MCF 10A (cell line): ENCODE measurements at regions not wholly inside any gene's neighbourhood (a gene's known extent, or its start where the extent isn't known, plus 50 kb on each side); places are given as distances from the start of the nearest gene placed in this dataset.

Experiments
- BruUV-seq: library from RNA; stranded (reverse); fragments of 400-500 nt; replicated peaks from 2 replicates; lab custom pipeline; 2021; lab: Mats Ljungman, UMichigan
- CTCF ChIA-PET: fragments of 300-600 bp; sonication (Branson Sonifier 250); formaldehyde crosslinking; extraction: SDS; loops from one replicate; lab custom pipeline; 2021; ENCODE audit warnings: antibody characterized with exemption, inconsistent platforms; lab: Yijun Ruan, JAX
- POLR2A ChIA-PET: fragments of 300-600, 350-650 bp; sonication (Branson Sonifier 250); formaldehyde crosslinking; extraction: SDS; loops from one replicate; lab custom pipeline; 2020; ENCODE audit warnings: antibody characterized with exemption, inconsistent platforms; lab: Yijun Ruan, JAX
- DNase-seq: peaks from one replicate; pipeline ENCODE4 v3.0.0-alpha.2; 2018; ENCODE audit not compliant: unreplicated experiment
- H3K27ac Mint-ChIP-seq: one replicate; pipeline ENCODE4 v1.8.0; 2022; ENCODE audit warnings: mild to moderate bottlenecking, low read depth, mixed read lengths; ENCODE audit not compliant: unreplicated experiment
- H3K27me3 Mint-ChIP-seq: one replicate; pipeline ENCODE4 v1.8.0; 2022; ENCODE audit warnings: mixed read lengths; ENCODE audit not compliant: insufficient read depth, unreplicated experiment
- H3K36me3 Mint-ChIP-seq: one replicate; pipeline ENCODE4 v1.8.0; 2022; ENCODE audit warnings: mild to moderate bottlenecking, moderate library complexity, mixed read lengths; ENCODE audit not compliant: insufficient read depth, unreplicated experiment
- H3K4me1 Mint-ChIP-seq: one replicate; pipeline ENCODE4 v1.8.0; 2022; ENCODE audit warnings: mixed read lengths; ENCODE audit not compliant: insufficient read depth, unreplicated experiment
- H3K4me3 Mint-ChIP-seq: one replicate; pipeline ENCODE4 v1.8.0; 2022; ENCODE audit warnings: mild to moderate bottlenecking, moderate library complexity, mixed read lengths; ENCODE audit not compliant: unreplicated experiment
- H3K9me3 Mint-ChIP-seq: one replicate; pipeline ENCODE4 v1.8.0; 2022; ENCODE audit warnings: mixed read lengths; ENCODE audit not compliant: unreplicated experiment
- intact Hi-C: fragments of 100-400 bp; cut with micrococcal nuclease; formaldehyde crosslinking; loops from 2 replicates; pipeline ENCODE4 v1.14.1; 2022
- TF ChIP-seq, protein P1 (sequence below): fragments of 200-600 bp; IDR thresholded peaks from one replicate; pipeline ENCODE4 v1.8.0; 2022; ENCODE audit warnings: antibody characterized with exemption, mild to moderate bottlenecking; ENCODE audit not compliant: unreplicated experiment

DNA sequence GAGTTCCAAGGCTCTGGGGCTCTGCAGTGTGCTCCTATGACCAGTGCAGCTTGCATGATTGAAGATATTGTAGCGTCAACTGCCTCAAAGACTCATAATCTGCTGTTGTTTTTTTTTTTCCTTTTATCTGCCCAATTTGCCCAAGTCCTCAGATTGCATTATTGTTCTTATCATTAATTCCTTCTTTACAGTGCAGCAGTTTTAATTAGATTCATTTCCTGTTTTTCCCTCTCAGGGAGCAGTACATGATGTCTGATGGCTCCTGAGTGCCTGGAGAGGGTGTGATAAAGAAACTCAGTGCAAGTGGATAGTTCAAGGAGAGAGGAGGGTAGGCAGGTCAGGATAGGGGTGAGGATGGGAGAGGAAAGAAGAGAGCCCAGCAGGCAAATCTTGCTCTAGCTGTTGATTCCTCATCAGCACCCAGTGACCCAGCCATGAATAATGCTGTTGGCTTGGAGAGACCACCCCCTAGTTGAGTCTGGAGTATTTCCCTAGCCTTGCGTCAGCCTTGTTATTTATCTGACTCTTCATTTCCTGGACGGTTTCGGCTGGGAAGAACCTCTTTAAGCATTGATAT, 219.6 kb upstream of the SESN3 start:
- Mint-ChIP-seq H3K4me1 (peaks cover 14% of the 10 kb centered on the region), H3K36me3 (no peaks in the 10 kb centered on the region), H3K27ac (no peak overlapping the region), H3K27me3 (no peaks in the 10 kb centered on the region), H3K4me3 (no peak overlapping the region), H3K9me3 (no peaks in the 10 kb centered on the region)
- TF ChIP-seq, protein P1, sequence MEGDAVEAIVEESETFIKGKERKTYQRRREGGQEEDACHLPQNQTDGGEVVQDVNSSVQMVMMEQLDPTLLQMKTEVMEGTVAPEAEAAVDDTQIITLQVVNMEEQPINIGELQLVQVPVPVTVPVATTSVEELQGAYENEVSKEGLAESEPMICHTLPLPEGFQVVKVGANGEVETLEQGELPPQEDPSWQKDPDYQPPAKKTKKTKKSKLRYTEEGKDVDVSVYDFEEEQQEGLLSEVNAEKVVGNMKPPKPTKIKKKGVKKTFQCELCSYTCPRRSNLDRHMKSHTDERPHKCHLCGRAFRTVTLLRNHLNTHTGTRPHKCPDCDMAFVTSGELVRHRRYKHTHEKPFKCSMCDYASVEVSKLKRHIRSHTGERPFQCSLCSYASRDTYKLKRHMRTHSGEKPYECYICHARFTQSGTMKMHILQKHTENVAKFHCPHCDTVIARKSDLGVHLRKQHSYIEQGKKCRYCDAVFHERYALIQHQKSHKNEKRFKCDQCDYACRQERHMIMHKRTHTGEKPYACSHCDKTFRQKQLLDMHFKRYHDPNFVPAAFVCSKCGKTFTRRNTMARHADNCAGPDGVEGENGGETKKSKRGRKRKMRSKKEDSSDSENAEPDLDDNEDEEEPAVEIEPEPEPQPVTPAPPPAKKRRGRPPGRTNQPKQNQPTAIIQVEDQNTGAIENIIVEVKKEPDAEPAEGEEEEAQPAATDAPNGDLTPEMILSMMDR, result no peak
- intact Hi-C loops, result loop anchor here (5.0 kb wide), 1 partner anchor 223 kb away; no protein-coding TSS in a partner anchor
- no peak for DNase-seq
- ChIA-PET CTCF (interaction anchor here (1.3 kb wide), 1 partner anchor 30 kb away, joined by 5 read pairs; no protein-coding TSS in a partner anchor), POLR2A (interaction anchor here (0.7 kb wide), 1 partner anchor 240 kb away, joined by 3 read pairs; no protein-coding TSS in a partner anchor)
- BruUV-seq, result no TSS peak

DNA sequence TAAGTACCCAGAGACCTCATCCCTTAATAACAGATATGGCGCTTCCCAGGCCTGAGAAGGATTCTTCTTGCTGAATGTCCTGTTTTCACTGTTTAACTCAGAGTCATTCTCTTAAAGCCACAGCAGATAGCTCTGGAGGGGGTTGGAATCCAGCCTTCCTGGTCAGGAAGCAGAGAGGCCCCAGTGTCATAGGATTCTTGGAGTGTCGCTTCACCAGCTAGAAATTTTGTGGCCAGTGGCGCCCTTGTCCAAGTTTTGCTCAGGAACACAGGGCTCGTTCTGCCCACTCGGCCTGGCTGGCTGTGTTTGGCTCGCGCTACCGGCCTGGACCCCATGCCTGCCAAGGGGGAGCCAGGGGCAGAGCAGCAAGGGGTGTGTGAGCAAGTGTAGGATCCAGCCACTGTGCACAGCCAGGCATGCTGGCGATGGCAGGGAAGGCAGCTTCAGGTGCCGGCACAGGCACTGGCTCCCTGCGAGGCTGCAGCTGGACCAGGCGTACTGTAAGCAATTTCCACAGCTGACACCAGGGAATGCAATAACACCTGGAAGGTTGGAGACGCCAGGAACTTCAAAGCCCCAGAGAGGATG, 214.8 kb upstream of the SESN3 start:
- Mint-ChIP-seq H3K4me1 (no peaks in the 10 kb centered on the region), H3K36me3 (no peaks in the 10 kb centered on the region), H3K4me3 (no peak overlapping the region), H3K9me3 (no peaks in the 10 kb centered on the region), H3K27me3 (no peaks in the 10 kb centered on the region), H3K27ac (no peak overlapping the region)
- POLR2A ChIA-PET, result interaction anchor here (0.9 to 2.2 kb wide), 2 partner anchors 8 to 13 kb away, joined by 3 to 15 read pairs; no protein-coding TSS in a partner anchor
- DNase-seq, result no peak
- CTCF ChIA-PET, result interaction anchor here (0.6 to 1.0 kb wide), 4 partner anchors 16 to 265 kb away, joined by 3 read pairs; no protein-coding TSS in a partner anchor
- TF ChIP-seq, protein P1, result no peak
- BruUV-seq, result no TSS peak
- intact Hi-C loops, result no loop called here

DNA sequence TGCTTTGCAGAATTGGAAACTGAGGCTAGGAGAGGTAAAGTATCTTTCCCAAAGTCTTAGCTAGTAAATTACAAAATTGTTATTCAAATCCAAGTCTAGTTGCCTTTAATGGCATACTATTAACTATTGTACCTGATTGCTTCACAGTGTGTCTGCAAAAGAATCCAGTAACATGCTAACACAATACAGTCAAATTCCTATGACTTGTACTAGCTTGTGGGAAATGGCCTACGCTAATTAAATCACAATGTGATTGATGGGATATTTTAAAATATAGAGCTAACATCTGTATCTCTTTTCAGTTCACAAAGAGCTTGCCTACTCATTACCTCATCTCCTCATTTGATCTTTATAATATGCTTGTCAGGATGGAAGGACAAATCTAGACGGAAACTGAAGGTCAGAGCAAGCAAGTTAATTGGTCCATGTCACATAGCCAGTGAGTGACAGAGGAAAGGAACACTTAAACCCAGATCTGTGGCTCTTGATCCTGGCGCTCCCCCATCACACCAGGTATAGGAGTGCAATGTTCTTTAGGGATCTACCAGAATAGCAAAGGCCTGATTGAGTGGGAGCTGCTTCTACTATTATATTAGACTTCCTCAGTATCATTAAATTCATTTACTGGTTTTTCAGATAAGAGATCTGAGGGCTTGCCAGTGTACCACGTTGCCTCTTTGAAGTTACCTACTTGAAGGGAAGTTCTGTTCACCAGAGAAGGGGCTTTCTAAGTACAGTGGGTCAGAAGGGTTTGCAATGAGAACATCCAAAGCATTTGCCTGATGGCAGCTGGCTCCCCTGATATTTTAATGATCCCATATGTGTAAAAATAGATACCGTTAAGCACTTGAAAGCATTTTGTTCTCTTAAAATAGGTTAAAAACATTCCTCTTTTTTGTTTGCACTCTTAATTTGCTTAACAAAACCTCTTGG, 213.6 kb upstream of the SESN3 start:
- CTCF ChIA-PET, result interaction anchor here (0.6 to 2.4 kb wide), 5 partner anchors 9 to 398 kb away, joined by 3 to 6 read pairs (median 4); no protein-coding TSS in a partner anchor
- H3K36me3 Mint-ChIP-seq, result no peaks in the 10 kb centered on the region
- DNase-seq, result no peak
- BruUV-seq, result no TSS peak
- TF ChIP-seq, protein P1, result no peak
- intact Hi-C loops, result no loop called here
- no peaks in the 10 kb centered on the region for H3K4me1 Mint-ChIP-seq
- H3K27ac Mint-ChIP-seq, result no peak overlapping the region
- no peaks in the 10 kb centered on the region for H3K27me3 Mint-ChIP-seq
- POLR2A ChIA-PET, result interaction anchor here (0.6 to 2.2 kb wide), 7 partner anchors 10 to 292 kb away, joined by 3 to 15 read pairs (median 3); no protein-coding TSS in a partner anchor
- H3K4me3 Mint-ChIP-seq, result no peak overlapping the region
- no peaks in the 10 kb centered on the region for H3K9me3 Mint-ChIP-seq
